PC-3 (cell line): ENCODE measurements at regions not wholly inside any gene's neighbourhood (a gene's known extent, or its start where the extent isn't known, plus 50 kb on each side); places are given as distances from the start of the nearest gene placed in this dataset.
"Not testable (repeated sequence)": the region's sequence is repeated elsewhere in the genome, so short reads cannot be mapped to it uniquely, and the experiment has no call there.

Experiments
- ATAC-seq: fragments of 200-7000 bp; cut with Tn5 transposase; 2 replicates; pipeline ENCODE4 v1.9.1; 2020; ENCODE audit warnings: mild to moderate bottlenecking, moderate library complexity
- BruUV-seq: library from RNA; stranded (reverse); fragments of 400-500 nt; replicated peaks from 2 replicates; lab custom pipeline; 2021; lab: Mats Ljungman, UMichigan
- CTCF ChIA-PET: fragments of 300-600 bp; sonication (Branson Sonifier 250); formaldehyde crosslinking; loops from one replicate; lab custom pipeline; 2022; ENCODE audit warnings: antibody characterized with exemption; lab: Charles Lee
- POLR2A ChIA-PET: fragments of 300-600 bp; sonication (Branson Sonifier 250); formaldehyde crosslinking; loops from one replicate; lab custom pipeline; 2022; ENCODE audit warnings: antibody characterized with exemption; ENCODE audit not compliant: unreplicated experiment; lab: Charles Lee
- DNase-seq: peaks from one replicate; pipeline ENCODE4 v3.0.0-alpha.2; 2015
- H2AFZ ChIP-seq: fragments of 300-600 bp; sonication (generic); 2 replicates; pipeline ENCODE4 v1.6.0; 2016; ENCODE audit warnings: antibody characterized with exemption, low read length
- H3F3A ChIP-seq: fragments of 300-600 bp; sonication (generic); one replicate; pipeline ENCODE4 v1.6.0; 2017; ENCODE audit warnings: antibody characterized with exemption, low read length, control low read depth, mild to moderate bottlenecking; ENCODE audit not compliant: unreplicated experiment
- H3K27ac ChIP-seq: fragments of 300-600 bp; sonication (generic); 2 replicates; pipeline ENCODE4 v1.5.1; 2016; ENCODE audit warnings: mild to moderate bottlenecking, low read length
- H3K27me3 ChIP-seq: fragments of 300-600 bp; sonication (generic); 2 replicates; pipeline ENCODE4 v1.6.1; 2016; ENCODE audit warnings: low read length, mixed read lengths
- H3K36me3 ChIP-seq: fragments of 300-600 bp; sonication (generic); 2 replicates; pipeline ENCODE4 v1.6.1; 2016; ENCODE audit warnings: low read depth, mixed run types, low read length, mixed read lengths
- H3K4me1 ChIP-seq: fragments of 300-600 bp; sonication (generic); 2 replicates; pipeline ENCODE4 v1.5.1; 2016; ENCODE audit warnings: low read length; ENCODE audit not compliant: insufficient read depth
- H3K4me2 ChIP-seq: fragments of 300-600 bp; sonication (generic); 2 replicates; pipeline ENCODE4 v1.6.0; 2016; ENCODE audit warnings: low read length
- H3K4me3 ChIP-seq: fragments of 300-600 bp; sonication (generic); 2 replicates; pipeline ENCODE4 v1.5.1; 2016; ENCODE audit warnings: mild to moderate bottlenecking, low read length, mixed read lengths
- H3K79me2 ChIP-seq: fragments of 300-600 bp; sonication (generic); 2 replicates; pipeline ENCODE4 v1.6.1; 2017; ENCODE audit warnings: low read length, mixed read lengths
- H3K9ac ChIP-seq: fragments of 300-600 bp; sonication (generic); 2 replicates; pipeline ENCODE4 v1.6.0; 2016; ENCODE audit warnings: mild to moderate bottlenecking, low read length
- H3K9me2 ChIP-seq: fragments of 300-600 bp; sonication (generic); replicated peaks from 2 replicates; pipeline ENCODE4 v1.6.1; 2016; ENCODE audit warnings: mixed run types, low read length, mixed read lengths
- H3K9me3 ChIP-seq: fragments of 300-600 bp; sonication (generic); 2 replicates; pipeline ENCODE4 v1.6.1; 2016; ENCODE audit warnings: low read length, mixed read lengths
- H4K20me1 ChIP-seq: fragments of 300-600 bp; sonication (generic); 2 replicates; pipeline ENCODE4 v1.6.1; 2016; ENCODE audit warnings: low read length, mixed read lengths
- CTCF ChIP-seq: fragments of 300-600 bp; sonication (generic); conservative IDR thresholded peaks from 2 replicates; pipeline ENCODE4 v1.5.1; 2017; ENCODE audit warnings: antibody characterized with exemption, low read depth, mild to moderate bottlenecking, low read length
- EZH2 ChIP-seq: fragments of 300-600 bp; sonication (generic); IDR thresholded peaks from one replicate; pipeline ENCODE4 v1.6.1; 2017; ENCODE audit warnings: antibody characterized with exemption, mild to moderate bottlenecking, low read length; ENCODE audit not compliant: unreplicated experiment
- EZH2phosphoT487 ChIP-seq: fragments of 300-600 bp; sonication (generic); IDR thresholded peaks from 2 replicates; pipeline ENCODE4 v1.6.1; 2018; ENCODE audit warnings: mild to moderate bottlenecking, antibody characterized with exemption, low read length, borderline replicate concordance
- intact Hi-C: fragments of 100-400 bp; cut with micrococcal nuclease; formaldehyde crosslinking; loops from 2 replicates; pipeline ENCODE4 v1.9.0; 2023

- no peak for TF ChIP-seq EZH2
- TF ChIP-seq EZH2phosphoT487: no peak
- TF ChIP-seq CTCF: no peak
- Histone ChIP-seq H3K4me2 (peak overlapping the region; percentile 27), H2AFZ (no peak overlapping the region), H3K79me2 (no peaks in the 10 kb centered on the region), H3K9ac (peak overlapping the region; percentile 20; the same call in 1 of the 2 replicates), H3K36me3 (no peaks in the 10 kb centered on the region), H3K27me3 (no peaks in the 10 kb centered on the region), H3K4me1 (peaks cover 34% of the 10 kb centered on the region), H3F3A (no peaks in the 10 kb centered on the region), H4K20me1 (no peaks in the 10 kb centered on the region), H3K9me3 (no peaks in the 10 kb centered on the region), H3K4me3 (no peak overlapping the region), H3K9me2 (no peaks in the 10 kb centered on the region), H3K27ac (peak overlapping the region; percentile 79)
- CTCF ChIA-PET: interaction anchor here (0.6 kb wide), 1 partner anchor 191 kb away, joined by 4 read pairs; no protein-coding TSS in a partner anchor
- intact Hi-C loops: loop anchor here (2.0 kb wide), 1 partner anchor 17 kb away; no protein-coding TSS in a partner anchor
- BruUV-seq: TSS peak; percentile 77
- ATAC-seq (no peak; the same call in 1 of the 2 replicates), DNase-seq (no peak)
- POLR2A ChIA-PET: no interaction called here
Observed at GRCh38 chr2:39881948-39882347, 102.9 kb upstream of the THUMPD2 start.

DNA sequence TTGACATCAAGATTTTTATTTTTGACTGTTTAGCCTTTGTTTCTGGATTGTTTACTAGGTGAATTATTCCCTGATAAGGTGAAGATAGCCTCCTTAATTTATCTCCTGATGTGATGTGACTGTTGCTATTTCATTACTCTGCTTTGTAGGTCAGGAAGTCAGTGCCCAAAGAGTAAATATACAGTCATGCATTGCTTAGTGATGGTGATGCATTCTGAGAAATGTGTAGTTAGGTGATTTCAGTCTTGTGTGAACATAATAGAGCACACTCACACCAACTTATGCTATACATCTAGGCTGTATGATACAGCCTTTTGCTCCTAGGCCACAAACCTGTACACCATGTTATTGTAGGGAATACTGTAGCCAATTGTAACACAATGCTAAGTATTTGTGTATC lies 102.4 kb upstream of the THUMPD2 start:
- BruUV-seq: no TSS peak
- H3K9me2 ChIP-seq: no peaks in the 10 kb centered on the region
- intact Hi-C loops: loop anchor here (2.0 kb wide), 1 partner anchor 17 kb away; no protein-coding TSS in a partner anchor
- H4K20me1 ChIP-seq: no peaks in the 10 kb centered on the region
- peak overlapping the region; percentile 79 for H3K27ac ChIP-seq
- ATAC-seq: peak; percentile 97
- ChIA-PET CTCF (interaction anchor here (0.6 kb wide), 1 partner anchor 191 kb away, joined by 4 read pairs; no protein-coding TSS in a partner anchor), POLR2A (no interaction called here)
- no peak overlapping the region for H2AFZ ChIP-seq
- no peaks in the 10 kb centered on the region for H3K9me3 ChIP-seq
- H3F3A ChIP-seq: no peaks in the 10 kb centered on the region
- no peaks in the 10 kb centered on the region for H3K79me2 ChIP-seq
- TF ChIP-seq EZH2 (no peak), CTCF (no peak)
- peak overlapping the region; percentile 27 for H3K4me2 ChIP-seq
- no peaks in the 10 kb centered on the region for H3K36me3 ChIP-seq
- H3K27me3 ChIP-seq: no peaks in the 10 kb centered on the region
- peak; percentile 86 for DNase-seq
- H3K9ac ChIP-seq: peak overlapping the region; percentile 20; the same call in 1 of the 2 replicates
- peaks cover 34% of the 10 kb centered on the region for H3K4me1 ChIP-seq
- H3K4me3 ChIP-seq: no peak overlapping the region

DNA sequence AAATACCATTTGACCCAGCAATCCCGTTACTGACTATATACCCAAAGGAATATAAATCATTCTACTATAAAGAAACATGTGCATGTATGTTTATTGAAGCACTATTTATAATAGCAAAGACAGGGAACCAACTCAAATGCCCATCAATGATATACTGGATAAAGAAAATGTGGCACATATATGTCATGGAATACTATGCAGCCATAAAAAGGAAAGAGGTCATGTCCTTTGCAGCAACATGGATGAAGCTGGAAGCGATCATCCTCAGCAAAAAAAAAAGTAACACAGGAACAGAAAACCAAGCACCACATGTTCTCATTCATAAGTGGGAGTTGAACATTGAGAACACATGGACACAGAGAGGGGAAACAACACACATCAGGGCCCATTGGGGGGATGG lies 99.9 kb upstream of the THUMPD2 start:
- DNase-seq, H3K9me2 ChIP-seq, H3K4me2 ChIP-seq, ATAC-seq, H3F3A ChIP-seq, intact Hi-C loops, H3K27me3 ChIP-seq, H4K20me1 ChIP-seq, H3K4me3 ChIP-seq, BruUV-seq, H3K9me3 ChIP-seq, H3K27ac ChIP-seq, POLR2A ChIA-PET, H3K9ac ChIP-seq, H2AFZ ChIP-seq, H3K36me3 ChIP-seq, H3K79me2 ChIP-seq, CTCF ChIA-PET: not testable (repeated sequence)
- H3K4me1 ChIP-seq: peaks cover 51% of the 10 kb centered on the region
